GM12878 (cell line): ENCODE measurements at regions not wholly inside any gene's neighbourhood (a gene's known extent, or its start where the extent isn't known, plus 50 kb on each side); places are given as distances from the start of the nearest gene placed in this dataset.

ENCODE experiments used
- ATAC-seq: fragments of 200-7000 bp; cut with Tn5 transposase; 3 replicates; pipeline ENCODE4 v1.9.1; 2020; ENCODE audit warnings: mild to moderate bottlenecking, moderate library complexity
- BruUV-seq: library from RNA; stranded (reverse); fragments of 400-500 nt; replicated peaks from 2 replicates; lab custom pipeline; 2021; lab: Mats Ljungman, UMichigan
- CTCF ChIA-PET: fragments of 300-600 bp; sonication (Branson Sonifier 250); formaldehyde crosslinking; extraction: SDS; loops from one replicate; lab custom pipeline; 2021; ENCODE audit warnings: inconsistent platforms; lab: Yijun Ruan, JAX
- POLR2A ChIA-PET: fragments of 350-600 bp; formaldehyde crosslinking; extraction: SDS; loops from one replicate; lab custom pipeline; 2021; ENCODE audit warnings: inconsistent platforms; lab: Charles Lee
- RAD21 ChIA-PET: fragments of 300-600 bp; sonication (Branson Sonifier 250); formaldehyde crosslinking; loops from one replicate; lab custom pipeline; 2023; ENCODE audit warnings: antibody characterized with exemption; ENCODE audit not compliant: unreplicated experiment; lab: Charles Lee
- SMC1A ChIA-PET: fragments of 300-600 bp; sonication (Branson Sonifier 250); formaldehyde crosslinking; loops from one replicate; lab custom pipeline; 2023; ENCODE audit not compliant: unreplicated experiment, uncharacterized antibody; lab: Charles Lee
- DNase-seq: peaks from one replicate; pipeline ENCODE4 v3.0.0-alpha.2; 2011; ENCODE audit warnings: low read depth, low spot score
- FAIRE-seq: peaks from 3 replicates; lab custom pipeline; 2011; peaks lifted over from hg19 to GRCh38; lab: Jason Lieb, UNC
- H2AFZ ChIP-seq: 2 replicates; pipeline ENCODE4 v1.6.0; 2011; ENCODE audit warnings: low read depth, low read length, control low read depth; ENCODE audit not compliant: control insufficient read depth
- H3K27ac ChIP-seq: 2 replicates; pipeline ENCODE4 v1.5.1; 2011; ENCODE audit warnings: control low read depth; ENCODE audit not compliant: control insufficient read depth, insufficient read depth
- H3K27me3 ChIP-seq, 2 experiments: replicated peaks in 1 of 2; 2 replicates each; pipeline versions ENCODE4 v1.6.0 to v1.6.1; 2011; ENCODE audit warnings: low read length in 1 of 2; ENCODE audit not compliant: control insufficient read depth in 2 of 2, insufficient read depth in 2 of 2
- H3K36me3 ChIP-seq, 2 experiments: 2 replicates each; pipeline ENCODE4 v1.5.1; 2011; ENCODE audit warnings: low read length in 1 of 2; ENCODE audit not compliant: control insufficient read depth in 2 of 2, insufficient read depth in 2 of 2
- H3K4me1 ChIP-seq: 2 replicates; pipeline ENCODE4 v1.6.1; 2011; ENCODE audit warnings: mild to moderate bottlenecking, low read length, moderate library complexity, mixed read lengths; ENCODE audit not compliant: control insufficient read depth, insufficient read depth
- H3K4me2 ChIP-seq: 2 replicates; pipeline ENCODE4 v1.6.0; 2011; ENCODE audit warnings: control low read depth; ENCODE audit not compliant: control insufficient read depth, insufficient read depth
- H3K4me3 ChIP-seq: fragments of 200-600 bp; sonication (generic); 2 replicates; pipeline ENCODE4 v1.5.1; 2016
- H3K79me2 ChIP-seq: 2 replicates; pipeline ENCODE4 v1.6.0; 2011; ENCODE audit warnings: low read length; ENCODE audit not compliant: control insufficient read depth, insufficient read depth
- H3K9ac ChIP-seq: 2 replicates; pipeline ENCODE4 v1.8.0; 2011; ENCODE audit warnings: low read length, control low read depth, mixed read lengths; ENCODE audit not compliant: control insufficient read depth, insufficient read depth
- H3K9me3 ChIP-seq: replicated peaks from 3 replicates; pipeline ENCODE4 v1.5.1; 2011; ENCODE audit warnings: mild to moderate bottlenecking, low read length; ENCODE audit not compliant: control insufficient read depth, insufficient read depth
- H4K20me1 ChIP-seq: 2 replicates; pipeline ENCODE4 v1.6.0; 2011; ENCODE audit not compliant: control insufficient read depth, insufficient read depth
- CBX5 ChIP-seq: sonication (generic); IDR thresholded peaks from 2 replicates; pipeline ENCODE4 v1.6.1; 2016; ENCODE audit warnings: low read depth, moderate library complexity, mild to moderate bottlenecking, inconsistent platforms
- CHD1 ChIP-seq: IDR thresholded peaks from 2 replicates; pipeline ENCODE4 v1.6.1; 2012; ENCODE audit warnings: low read depth, low read length, improper control_type of control experiment
- ETV6 ChIP-seq, 2 experiments: fragments of 450-650 bp in 1 of 2; IDR thresholded peaks in 1 of 2; conservative IDR thresholded peaks in 1 of 2; 2 replicates each; pipeline ENCODE4 v1.6.1; 2014; ENCODE audit warnings: antibody characterized with exemption in 1 of 2, borderline replicate concordance in 1 of 2, low read depth in 1 of 2, mild to moderate bottlenecking in 1 of 2, moderate library complexity in 1 of 2
- IKZF1 ChIP-seq: fragments of 450-650 bp; conservative IDR thresholded peaks from 2 replicates; pipeline ENCODE4 v1.6.1; 2017; ENCODE audit warnings: antibody characterized with exemption, mild to moderate bottlenecking
- IRF3 ChIP-seq: fragments of 450-650 bp; IDR thresholded peaks from 2 replicates; pipeline ENCODE4 v1.6.1; 2014; ENCODE audit warnings: mild to moderate bottlenecking
- MEF2A ChIP-seq: IDR thresholded peaks from 2 replicates; pipeline ENCODE4 v1.6.1; 2011; ENCODE audit warnings: low read depth, mild to moderate bottlenecking, low read length, moderate library complexity; ENCODE audit not compliant: insufficient read depth
- MEF2B ChIP-seq: fragments of 450-650 bp; IDR thresholded peaks from 2 replicates; pipeline ENCODE4 v1.6.1; 2018; ENCODE audit warnings: mild to moderate bottlenecking, moderate library complexity; ENCODE audit not compliant: partially characterized antibody, poor library complexity, severe bottlenecking
- MLLT1 ChIP-seq: fragments of 450-650 bp; IDR thresholded peaks from 2 replicates; pipeline ENCODE4 v1.6.1; 2016; ENCODE audit warnings: mild to moderate bottlenecking
- MTA2 ChIP-seq: fragments of 450-650 bp; IDR thresholded peaks from 2 replicates; pipeline ENCODE4 v1.6.1; 2016; ENCODE audit warnings: low read depth, mild to moderate bottlenecking, moderate library complexity
- NBN ChIP-seq: fragments of 450-650 bp; IDR thresholded peaks from 2 replicates; pipeline ENCODE4 v1.6.1; 2016
- NFXL1 ChIP-seq: fragments of 450-650 bp; IDR thresholded peaks from 2 replicates; pipeline ENCODE4 v1.6.1; 2017; ENCODE audit warnings: antibody characterized with exemption, mild to moderate bottlenecking, borderline replicate concordance
- POLR2AphosphoS5 ChIP-seq: IDR thresholded peaks from 2 replicates; pipeline ENCODE4 v1.6.1; 2011; ENCODE audit warnings: mild to moderate bottlenecking, low read length, inconsistent platforms
- RB1 ChIP-seq: fragments of 450-650 bp; formaldehyde crosslinking; IDR thresholded peaks from 2 replicates; pipeline ENCODE4 v1.6.1; 2017; ENCODE audit warnings: mild to moderate bottlenecking, borderline replicate concordance
- SUZ12 ChIP-seq: fragments of 200-600 bp; sonication (generic); IDR thresholded peaks from one replicate; pipeline ENCODE4 v1.6.1; 2018; ENCODE audit warnings: antibody characterized with exemption, mild to moderate bottlenecking; ENCODE audit not compliant: unreplicated experiment
- ZNF217 ChIP-seq: fragments of 450-650 bp; IDR thresholded peaks from 2 replicates; pipeline ENCODE4 v1.6.1; 2017; ENCODE audit warnings: antibody characterized with exemption, mild to moderate bottlenecking
- ZNF384 ChIP-seq: IDR thresholded peaks from 2 replicates; pipeline ENCODE4 v1.6.1; 2012; ENCODE audit warnings: low read depth, mild to moderate bottlenecking, low read length, improper control_type of control experiment, borderline replicate concordance
- in situ Hi-C: fragments of 300-500 bp; cut with MboI; formaldehyde crosslinking; loops from 9 replicates; pipeline ENCODE4 v1.14.3; 2018; ENCODE audit warnings: mixed read lengths
- intact Hi-C: fragments of 100-400 bp; cut with micrococcal nuclease; formaldehyde crosslinking; loops from one replicate; pipeline ENCODE4 v1.14.2; 2022; ENCODE audit not compliant: unreplicated experiment
- TF ChIP-seq, protein P1 (sequence below), 3 experiments: IDR thresholded peaks in 2 of 3; conservative IDR thresholded peaks in 1 of 3; 2 replicates each; pipeline ENCODE4 v1.5.1; 2011; ENCODE audit warnings: low read depth in 3 of 3, low read length in 3 of 3, mild to moderate bottlenecking in 3 of 3, control low read depth in 2 of 3, moderate library complexity in 2 of 3, inconsistent platforms in 1 of 3, mixed read lengths in 1 of 3; ENCODE audit not compliant: control insufficient read depth in 2 of 3, insufficient read depth in 1 of 3; ENCODE audit errors: extremely low read depth in 1 of 3

DNA sequence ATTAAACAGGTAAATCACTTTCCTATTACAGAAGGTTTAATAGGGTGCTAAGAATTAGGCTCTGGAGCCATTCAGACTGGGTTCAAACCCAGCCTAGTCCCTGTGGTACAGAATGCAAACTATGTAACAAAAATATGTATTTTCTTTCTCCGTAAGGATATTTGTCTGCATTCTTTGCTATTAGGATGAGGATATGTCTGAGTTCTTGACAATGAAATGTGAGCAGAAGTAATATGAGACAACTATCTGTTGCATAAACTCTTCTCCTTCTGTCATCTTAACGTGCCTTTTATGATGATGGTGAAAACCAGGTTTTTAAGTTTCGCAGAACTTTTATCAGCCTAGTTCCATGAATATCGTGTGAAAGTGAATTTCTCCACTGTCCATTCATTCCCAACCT lies 1129.1 kb upstream of the ZEB2 start (continued):
- TF ChIP-seq, protein P1, sequence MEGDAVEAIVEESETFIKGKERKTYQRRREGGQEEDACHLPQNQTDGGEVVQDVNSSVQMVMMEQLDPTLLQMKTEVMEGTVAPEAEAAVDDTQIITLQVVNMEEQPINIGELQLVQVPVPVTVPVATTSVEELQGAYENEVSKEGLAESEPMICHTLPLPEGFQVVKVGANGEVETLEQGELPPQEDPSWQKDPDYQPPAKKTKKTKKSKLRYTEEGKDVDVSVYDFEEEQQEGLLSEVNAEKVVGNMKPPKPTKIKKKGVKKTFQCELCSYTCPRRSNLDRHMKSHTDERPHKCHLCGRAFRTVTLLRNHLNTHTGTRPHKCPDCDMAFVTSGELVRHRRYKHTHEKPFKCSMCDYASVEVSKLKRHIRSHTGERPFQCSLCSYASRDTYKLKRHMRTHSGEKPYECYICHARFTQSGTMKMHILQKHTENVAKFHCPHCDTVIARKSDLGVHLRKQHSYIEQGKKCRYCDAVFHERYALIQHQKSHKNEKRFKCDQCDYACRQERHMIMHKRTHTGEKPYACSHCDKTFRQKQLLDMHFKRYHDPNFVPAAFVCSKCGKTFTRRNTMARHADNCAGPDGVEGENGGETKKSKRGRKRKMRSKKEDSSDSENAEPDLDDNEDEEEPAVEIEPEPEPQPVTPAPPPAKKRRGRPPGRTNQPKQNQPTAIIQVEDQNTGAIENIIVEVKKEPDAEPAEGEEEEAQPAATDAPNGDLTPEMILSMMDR (IDR thresholded peaks at IDR 0.05 in 2 of 3, conservative IDR thresholded peaks at IDR 0.05 in 1 of 3; ENCODE audit: control insufficient read depth in 2 of 3, extremely low read depth in 1 of 3, insufficient read depth in 1 of 3, low read depth in 3 of 3, low read length in 3 of 3), result no peak
- no peak for TF ChIP-seq SUZ12
- no peak for TF ChIP-seq ETV6 (conservative IDR thresholded peaks at IDR 0.05 in 1 of 2, IDR thresholded peaks at IDR 0.05 in 1 of 2; ENCODE audit: borderline replicate concordance in 1 of 2, low read depth in 1 of 2)

- ChIA-PET RAD21 (interaction anchor here (0.7 to 1.2 kb wide), 3 partner anchors 14 to 107 kb away, joined by 3 to 5 read pairs (median 3); no protein-coding TSS in a partner anchor), SMC1A (interaction anchor here (1.0 kb wide), 1 partner anchor 79 kb away, joined by 3 read pairs; no protein-coding TSS in a partner anchor), POLR2A (no interaction called here), CTCF (interaction anchor here (1.3 to 1.9 kb wide), 3 partner anchors 10 to 51 kb away, joined by 3 to 4 read pairs (median 4); no protein-coding TSS in a partner anchor)
- H3K4me1 ChIP-seq, result peaks cover 10% of the 10 kb centered on the region; the same call in 1 of the 2 replicates
- no peaks in the 10 kb centered on the region for H3K9me3 ChIP-seq
- no peaks in the 10 kb centered on the region for H4K20me1 ChIP-seq
- in situ Hi-C loops (no loop called here), intact Hi-C loops (no loop called here)
- H3K4me3 ChIP-seq, result no peak overlapping the region
- DNase-seq (peak; percentile 45), ATAC-seq (peak; percentile 99), FAIRE-seq (peak; percentile 64)
- no peaks in the 10 kb centered on the region for H3K79me2 ChIP-seq
- H3K36me3 ChIP-seq, result no peaks in the 10 kb centered on the region
- no peak overlapping the region for H3K9ac ChIP-seq
- no peak overlapping the region for H2AFZ ChIP-seq
- H3K27ac ChIP-seq, result no peak overlapping the region
- peak overlapping the region; percentile 28 for H3K4me2 ChIP-seq
- no TSS peak for BruUV-seq
- H3K27me3 ChIP-seq, result no peaks in the 10 kb centered on the region
- TF ChIP-seq MEF2A, result peak; percentile 61; the same call in 1 of the 2 replicates
- peak; percentile 85 for TF ChIP-seq ZNF384
- TF ChIP-seq IKZF1, result peak; percentile 83
- TF ChIP-seq NBN, result 0 out of 2 replicates have a peak, but pooled peaks have one; percentile 49
- no peak for TF ChIP-seq IRF3
- TF ChIP-seq MEF2B, result peak; percentile 80
- TF ChIP-seq ZNF217, result 0 out of 2 replicates have a peak, but pooled peaks have one; percentile 25
- TF ChIP-seq MTA2, result peak; percentile 93
- TF ChIP-seq CBX5, result peak; percentile 28; the same call in 1 of the 2 replicates
- TF ChIP-seq NFXL1, result no peak
- TF ChIP-seq MLLT1, result 0 out of 2 replicates have a peak, but pooled peaks have one; percentile 49
- no peak for TF ChIP-seq RB1
- no peak for TF ChIP-seq CHD1
- no peak for TF ChIP-seq POLR2AphosphoS5
Observed at GRCh38 chr2:145644820-145645302, 1124.9 kb upstream of the ZEB2 start.
